Thymus (tissue), 11 donors: ENCODE measurements at regions not wholly inside any gene's neighbourhood (a gene's known extent, or its start where the extent isn't known, plus 50 kb on each side); places are given as distances from the start of the nearest gene placed in this dataset.

ENCODE experiments used
- DNase-seq, 9 donors: peaks; one replicate each; pipeline ENCODE4 v3.0.0-alpha.2; 2013; ENCODE audit warnings: low spot score in 9 of 9, low read depth in 6 of 9, missing footprints in 1 of 9
- H3K27ac ChIP-seq, 2 donors: one replicate each; pipeline ENCODE4 v1.5.1; 2013; ENCODE audit warnings: control low read depth in 1 of 2, low read depth in 1 of 2, low read length in 1 of 2, mild to moderate bottlenecking in 1 of 2, moderate library complexity in 1 of 2
- H3K27me3 ChIP-seq, 2 donors: one replicate each; pipeline ENCODE4 v1.5.1; 2013; ENCODE audit warnings: low read length in 1 of 2; ENCODE audit not compliant: control insufficient read depth in 2 of 2, insufficient read depth in 1 of 2
- H3K36me3 ChIP-seq, 2 donors: one replicate each; pipeline ENCODE4 v1.5.1; 2013; ENCODE audit warnings: low read length in 1 of 2, mild to moderate bottlenecking in 1 of 2, moderate library complexity in 1 of 2; ENCODE audit not compliant: control insufficient read depth in 2 of 2, insufficient read depth in 2 of 2
- H3K4me1 ChIP-seq, 2 donors: one replicate each; pipeline ENCODE4 v1.5.1; 2013; ENCODE audit warnings: low read length in 2 of 2; ENCODE audit not compliant: control insufficient read depth in 2 of 2, insufficient read depth in 2 of 2
- H3K4me3 ChIP-seq, 2 donors: one replicate each; pipeline ENCODE4 v1.5.1; 2013; ENCODE audit warnings: low read length in 2 of 2, control low read depth in 1 of 2, mild to moderate bottlenecking in 1 of 2
- H3K9me3 ChIP-seq, 2 donors: one replicate each; pipeline ENCODE4 v1.5.1; 2013; ENCODE audit warnings: low read length in 1 of 2, mild to moderate bottlenecking in 1 of 2; ENCODE audit not compliant: control insufficient read depth in 2 of 2, insufficient read depth in 1 of 2
- WGBS: extraction: QIAGEN DNeasy Blood & Tissue Kit; methylation state at CpG from one replicate; pipeline ENCODE4 v1.1.7; 2013; 5-methylcytosine and 5-hydroxymethylcytosine counted together
- donor health status: healthy.

DNA sequence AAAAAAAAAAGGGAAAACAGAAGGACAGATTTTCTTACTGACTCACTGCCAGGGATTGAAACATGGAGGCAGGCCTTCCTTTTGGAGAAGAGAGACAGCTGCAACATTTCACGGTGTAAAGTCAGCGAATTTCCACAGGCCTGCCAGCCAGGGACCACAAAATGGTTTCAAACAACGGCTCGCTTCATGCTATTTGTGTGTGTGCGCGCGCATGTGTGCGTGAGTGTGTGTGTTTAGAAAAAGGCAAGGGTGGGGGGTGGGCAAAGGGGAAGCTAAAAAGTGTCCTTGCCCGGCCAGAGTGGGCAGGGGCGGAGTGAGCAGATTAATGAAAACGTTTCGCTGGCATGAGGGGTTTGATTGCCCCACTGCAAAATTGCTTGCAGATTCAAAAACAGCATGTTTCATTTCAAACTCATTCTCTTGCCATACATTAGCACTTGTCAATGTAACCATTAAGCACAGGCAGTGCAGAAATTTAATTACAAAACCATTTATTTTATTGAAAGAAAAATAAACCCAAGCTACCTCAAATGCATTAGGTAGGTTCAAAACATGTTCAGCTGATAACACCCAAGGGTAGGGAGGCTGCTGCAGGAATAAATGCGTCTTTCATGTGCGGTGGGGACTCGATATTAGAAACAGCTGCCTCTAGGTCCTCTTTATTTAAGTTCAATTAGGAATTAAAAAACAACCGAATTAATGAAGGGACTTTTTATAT lies 182.1 kb upstream of the SIX2 start:
- WGBS: 97% methylated on average over 16 of the region's 16 CpGs
- Histone ChIP-seq H3K4me1 (no peaks in the 10 kb centered on the region), H3K27ac (no peak overlapping the region), H3K36me3 (no peaks in the 10 kb centered on the region), H3K27me3 (no peaks in the 10 kb centered on the region), H3K4me3 (no peak overlapping the region), H3K9me3 (no peaks in the 10 kb centered on the region)
- no peak for DNase-seq

DNA sequence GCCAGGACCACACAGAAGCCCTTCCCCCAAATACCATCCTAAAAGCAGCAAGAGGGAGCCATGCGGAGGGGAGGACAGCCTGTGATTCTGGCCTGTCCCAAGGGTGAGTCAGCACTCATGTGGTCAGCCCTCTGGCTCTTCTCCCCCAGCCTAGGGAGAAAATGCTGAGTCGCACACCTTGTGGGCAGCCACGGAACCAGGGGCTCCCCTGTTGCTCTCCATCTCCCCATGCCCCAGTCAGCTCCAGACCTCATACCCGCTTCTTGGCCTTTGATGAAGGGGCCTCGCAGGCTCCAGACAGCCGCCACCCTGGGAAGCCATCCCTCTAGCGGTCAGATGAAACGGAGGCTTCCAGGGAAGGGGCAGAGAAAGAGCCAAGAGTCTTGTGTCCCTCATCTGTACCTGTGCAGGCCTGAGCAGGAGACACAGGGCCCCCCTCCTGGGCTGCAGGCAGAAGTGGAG lies 181.3 kb upstream of the SIX2 start:
- DNase-seq: no peak
- H3K9me3 ChIP-seq: no peaks in the 10 kb centered on the region
- H3K4me3 ChIP-seq: no peak overlapping the region
- no peaks in the 10 kb centered on the region for H3K4me1 ChIP-seq
- 90% methylated on average over 8 of the region's 8 CpGs for WGBS
- H3K27me3 ChIP-seq: no peaks in the 10 kb centered on the region
- no peaks in the 10 kb centered on the region for H3K36me3 ChIP-seq
- no peak overlapping the region for H3K27ac ChIP-seq

- no peaks in the 10 kb centered on the region for H3K27me3 ChIP-seq
- WGBS: 95% methylated on average over 5 of the region's 5 CpGs
- no peak for DNase-seq
- no peak overlapping the region for H3K27ac ChIP-seq
- no peaks in the 10 kb centered on the region for H3K9me3 ChIP-seq
- no peaks in the 10 kb centered on the region for H3K36me3 ChIP-seq
- H3K4me1 ChIP-seq: no peaks in the 10 kb centered on the region
- H3K4me3 ChIP-seq: no peak overlapping the region
These were observed 175.4 kb upstream of the SIX2 start for GRCh38 chr2:45184606-45185005.

DNA sequence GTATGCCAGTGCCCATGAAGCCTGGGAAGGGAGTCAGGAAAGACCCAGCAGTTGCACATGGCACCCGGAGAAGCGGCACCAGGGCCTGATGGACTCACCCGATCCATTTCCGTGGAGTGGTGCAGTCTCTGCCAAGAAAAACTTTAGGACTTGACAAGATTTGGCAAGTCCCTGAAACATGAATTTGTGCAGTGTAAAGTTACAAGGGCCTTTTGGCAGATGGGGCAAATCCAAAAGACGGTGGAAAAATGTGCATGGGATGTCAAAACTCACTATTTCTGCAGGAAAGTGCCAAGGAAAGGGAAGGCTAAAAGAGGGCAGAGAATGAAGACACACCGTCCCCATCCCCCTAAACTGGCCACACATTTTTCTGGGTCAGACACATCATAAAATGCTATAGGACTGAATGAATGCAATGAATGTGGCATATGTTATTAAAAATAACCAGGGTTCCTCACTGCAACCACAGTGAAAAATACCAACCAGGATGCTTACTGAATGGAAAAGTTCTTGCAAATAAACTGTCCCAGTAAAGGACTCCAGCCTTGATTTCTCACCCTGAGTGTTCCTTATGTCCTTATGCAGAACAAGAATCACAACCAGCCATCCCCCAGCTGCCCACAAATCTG lies 173.5 kb upstream of the SIX2 start:
- peaks cover 0 to 4% of the 10 kb centered on the region in 2 donors for H3K27me3 ChIP-seq
- WGBS: 92% methylated on average over 6 of the region's 6 CpGs
- H3K27ac ChIP-seq: no peak overlapping the region
- no peaks in the 10 kb centered on the region for H3K9me3 ChIP-seq
- DNase-seq: no peak
- no peak overlapping the region for H3K4me3 ChIP-seq
- H3K4me1 ChIP-seq: no peaks in the 10 kb centered on the region
- H3K36me3 ChIP-seq: no peaks in the 10 kb centered on the region

DNA sequence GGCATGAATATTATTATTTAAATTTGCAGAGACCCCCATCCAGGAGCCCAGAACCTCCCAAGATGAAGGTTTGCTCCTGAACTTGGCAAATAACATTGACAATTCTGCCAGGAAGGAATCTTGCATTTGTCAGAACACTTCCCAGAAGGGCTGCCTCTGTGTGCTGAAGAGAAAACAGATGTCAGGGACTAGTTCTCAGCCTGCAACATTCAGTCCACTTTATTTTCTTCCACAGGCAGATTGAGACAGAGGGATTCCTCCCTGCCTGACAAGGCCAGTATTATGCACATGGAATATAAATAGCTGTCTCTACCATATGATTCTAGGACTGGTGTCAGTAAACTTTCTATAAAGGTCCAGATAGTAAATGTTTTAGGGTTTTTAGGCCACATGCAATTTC lies 171.5 kb upstream of the SIX2 start:
- no peak overlapping the region for H3K4me3 ChIP-seq
- H3K9me3 ChIP-seq: no peaks in the 10 kb centered on the region
- no peaks in the 10 kb centered on the region for H3K4me1 ChIP-seq
- no peak overlapping the region for H3K27ac ChIP-seq
- H3K36me3 ChIP-seq: no peaks in the 10 kb centered on the region
- DNase-seq: no peak
- peaks cover 0 to 4% of the 10 kb centered on the region in 2 donors for H3K27me3 ChIP-seq

DNA sequence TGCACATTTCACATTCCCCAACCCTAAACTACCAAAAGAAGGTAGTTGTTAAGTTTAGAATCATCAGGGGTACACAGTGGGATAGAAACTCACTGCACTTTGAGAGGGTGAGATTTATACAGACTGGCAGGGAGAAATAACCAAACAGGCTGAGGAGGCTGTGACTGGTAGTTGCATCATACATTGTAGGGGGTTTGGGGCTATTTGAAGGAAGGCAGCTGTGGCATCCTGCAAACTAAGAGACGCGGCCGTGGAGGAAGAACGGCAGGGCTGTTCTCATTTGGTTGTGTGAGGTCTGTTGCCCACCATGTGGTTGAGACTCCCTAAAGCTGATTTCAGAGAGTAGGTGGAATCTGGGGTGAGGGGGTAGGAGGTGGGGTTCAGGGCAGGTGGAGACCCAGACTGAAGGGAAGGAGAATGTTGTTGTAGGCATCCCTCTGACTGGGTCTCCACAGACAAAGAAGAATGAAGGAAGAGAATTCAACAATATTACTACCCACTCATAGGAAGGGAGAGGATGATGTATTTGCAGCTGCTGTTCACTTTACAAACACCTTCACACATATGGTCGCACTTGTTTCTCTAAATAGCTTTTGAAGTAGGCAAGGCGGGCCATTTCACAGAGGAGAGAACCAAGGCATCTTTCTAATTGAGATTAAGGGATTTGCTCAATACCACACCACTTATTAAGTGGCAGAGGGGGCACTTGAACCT lies 170.9 kb upstream of the SIX2 start:
- H3K27me3 ChIP-seq: peaks cover 0 to 5% of the 10 kb centered on the region in 2 donors
- no peaks in the 10 kb centered on the region for H3K36me3 ChIP-seq
- no peak overlapping the region for H3K27ac ChIP-seq
- H3K4me3 ChIP-seq: no peak overlapping the region
- no peaks in the 10 kb centered on the region for H3K9me3 ChIP-seq
- WGBS: 91% methylated on average over 6 of the region's 6 CpGs
- no peak for DNase-seq
- H3K4me1 ChIP-seq: no peaks in the 10 kb centered on the region

DNA sequence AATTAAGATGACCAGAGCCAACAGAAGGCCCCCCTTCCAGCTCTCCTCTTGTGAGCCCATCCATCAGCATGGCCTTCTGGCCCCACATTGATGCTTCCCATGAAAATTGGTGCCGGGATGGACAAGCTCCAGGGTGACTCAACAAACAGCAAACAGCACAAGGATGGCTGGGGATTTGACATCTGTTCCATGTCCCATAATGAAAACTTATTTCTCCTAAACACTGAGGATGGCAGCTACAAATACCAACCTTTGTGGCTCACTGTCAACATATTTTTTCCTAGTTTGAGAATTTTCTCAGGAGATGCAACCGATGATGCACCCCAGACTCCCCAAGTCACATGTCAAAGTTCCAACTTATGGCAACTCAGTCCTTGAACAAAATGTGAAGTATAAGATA lies 169.6 kb upstream of the SIX2 start:
- H3K4me3 ChIP-seq: no peak overlapping the region
- no peak for DNase-seq
- 94% methylated on average over 2 of the region's 2 CpGs for WGBS
- H3K27me3 ChIP-seq: peaks cover 0 to 12% of the 10 kb centered on the region in 2 donors
- H3K27ac ChIP-seq: no peak overlapping the region
- no peaks in the 10 kb centered on the region for H3K36me3 ChIP-seq
- no peaks in the 10 kb centered on the region for H3K4me1 ChIP-seq
- H3K9me3 ChIP-seq: no peaks in the 10 kb centered on the region

DNA sequence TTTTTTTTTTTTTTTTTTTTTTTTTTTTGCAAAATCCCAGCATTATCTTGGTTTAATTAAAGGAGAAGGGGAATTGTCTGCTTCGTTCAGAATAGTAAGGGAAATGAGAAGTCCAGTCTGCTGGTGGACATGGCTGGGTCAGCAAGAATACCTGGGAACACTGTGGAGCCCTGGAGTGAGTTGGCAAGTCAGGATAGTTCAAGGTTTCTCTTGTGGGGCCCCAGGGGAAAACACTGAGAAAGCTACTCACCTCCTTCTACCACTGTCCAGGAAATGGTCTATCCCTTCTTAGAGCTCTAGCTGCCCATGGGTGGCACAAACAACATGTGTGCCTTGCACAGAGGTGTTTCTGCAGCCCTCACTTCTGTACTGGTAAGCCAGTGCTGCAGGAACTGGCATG lies 169.1 kb upstream of the SIX2 start:
- no peaks in the 10 kb centered on the region for H3K9me3 ChIP-seq
- H3K36me3 ChIP-seq: no peaks in the 10 kb centered on the region
- no peak for DNase-seq
- 89% methylated on average over 1 of the region's 1 CpG for WGBS
- H3K4me3 ChIP-seq: no peak overlapping the region
- H3K27me3 ChIP-seq: peaks cover 0 to 15% of the 10 kb centered on the region in 2 donors
- H3K27ac ChIP-seq: no peak overlapping the region
- no peaks in the 10 kb centered on the region for H3K4me1 ChIP-seq

DNA sequence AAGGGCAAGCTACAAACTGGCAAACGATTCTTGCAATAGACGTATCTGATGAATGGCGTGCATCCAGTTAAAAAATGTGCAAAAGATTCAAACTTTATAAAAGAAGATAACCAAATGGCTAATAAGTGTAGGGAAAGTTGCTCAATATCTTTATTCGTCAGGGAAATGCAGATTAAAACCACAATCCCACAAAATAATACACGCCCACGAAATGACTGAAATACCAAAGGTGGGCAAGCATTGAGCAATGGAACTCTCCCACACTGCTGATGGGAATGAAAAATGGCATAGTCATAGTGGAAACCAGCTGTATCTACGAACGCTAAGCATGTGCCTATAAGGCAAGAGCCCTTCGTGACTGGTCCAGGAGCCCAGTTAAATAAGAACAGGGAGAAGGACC lies 168.6 kb upstream of the SIX2 start:
- Histone ChIP-seq H3K4me1 (no peaks in the 10 kb centered on the region), H3K27me3 (peaks cover 0 to 16% of the 10 kb centered on the region in 2 donors)
- WGBS: 34% methylated on average over 9 of the region's 9 CpGs

More for the DNA sequence above, 168.6 kb upstream of the SIX2 start:
- H3K36me3 ChIP-seq: no peaks in the 10 kb centered on the region
- H3K27ac ChIP-seq: no peak overlapping the region
- H3K4me3 ChIP-seq: no peak overlapping the region
- H3K9me3 ChIP-seq: no peaks in the 10 kb centered on the region
- DNase-seq: no peak
